IPS-18a (cell line): ENCODE measurements at regions not wholly inside any gene's neighbourhood (a gene's known extent, or its start where the extent isn't known, plus 50 kb on each side); places are given as distances from the start of the nearest gene placed in this dataset.

Experiments used
- H3K27ac ChIP-seq: one replicate; pipeline ENCODE4 v1.5.1; 2013; ENCODE audit warnings: low read length
- H3K27me3 ChIP-seq: one replicate; pipeline ENCODE4 v1.6.1; 2013; ENCODE audit warnings: mild to moderate bottlenecking, low read length; ENCODE audit not compliant: control insufficient read depth, insufficient read depth
- H3K36me3 ChIP-seq: one replicate; pipeline ENCODE4 v1.6.1; 2013; ENCODE audit warnings: low read depth, low read length; ENCODE audit not compliant: control insufficient read depth
- H3K4me1 ChIP-seq: one replicate; pipeline ENCODE4 v1.6.1; 2013; ENCODE audit warnings: low read depth, low read length; ENCODE audit not compliant: control insufficient read depth
- H3K4me3 ChIP-seq: one replicate; pipeline ENCODE4 v1.5.1; 2013; ENCODE audit warnings: low read length
- H3K9ac ChIP-seq: one replicate; pipeline ENCODE4 v1.6.1; 2013; ENCODE audit warnings: mild to moderate bottlenecking, low read length, moderate library complexity
- H3K9me3 ChIP-seq: one replicate; pipeline ENCODE4 v1.6.1; 2013; ENCODE audit warnings: low read depth, low read length; ENCODE audit not compliant: control insufficient read depth

GRCh38 chr5:89601880-89602279 lies 718.9 kb upstream of the MEF2C start:
- Histone ChIP-seq H3K9ac (no peak overlapping the region), H3K27me3 (no peaks in the 10 kb centered on the region), H3K4me3 (no peak overlapping the region), H3K9me3 (no peaks in the 10 kb centered on the region), H3K4me1 (peaks cover 2% of the 10 kb centered on the region), H3K36me3 (no peaks in the 10 kb centered on the region), H3K27ac (no peak overlapping the region)

- H3K4me1 ChIP-seq = peaks cover 5% of the 10 kb centered on the region
- H3K9ac ChIP-seq = no peak overlapping the region
- H3K9me3 ChIP-seq = no peaks in the 10 kb centered on the region
- no peak overlapping the region for H3K4me3 ChIP-seq
- no peaks in the 10 kb centered on the region for H3K36me3 ChIP-seq
- H3K27ac ChIP-seq = no peak overlapping the region
- no peaks in the 10 kb centered on the region for H3K27me3 ChIP-seq
These were observed 714.9 kb upstream of the MEF2C start for GRCh38 chr5:89597878-89598277.

GRCh38 chr5:89596821-89597220 lies 713.8 kb upstream of the MEF2C start:
- Histone ChIP-seq H3K27me3 (no peaks in the 10 kb centered on the region), H3K27ac (no peak overlapping the region), H3K4me3 (no peak overlapping the region), H3K4me1 (peaks cover 5% of the 10 kb centered on the region), H3K9ac (no peak overlapping the region), H3K9me3 (no peaks in the 10 kb centered on the region), H3K36me3 (no peaks in the 10 kb centered on the region)

- H3K4me3 ChIP-seq = no peak overlapping the region
- no peak overlapping the region for H3K27ac ChIP-seq
- no peaks in the 10 kb centered on the region for H3K27me3 ChIP-seq
- no peak overlapping the region for H3K9ac ChIP-seq
- no peaks in the 10 kb centered on the region for H3K36me3 ChIP-seq
- peaks cover 5% of the 10 kb centered on the region for H3K4me1 ChIP-seq
- no peaks in the 10 kb centered on the region for H3K9me3 ChIP-seq
These were observed 712.1 kb upstream of the MEF2C start for GRCh38 chr5:89595056-89595455.

GRCh38 chr5:89584339-89584956 lies 701.5 kb upstream of the MEF2C start:
- Histone ChIP-seq H3K9ac (no peak overlapping the region), H3K4me1 (peaks cover 9% of the 10 kb centered on the region), H3K27me3 (no peaks in the 10 kb centered on the region), H3K36me3 (no peaks in the 10 kb centered on the region), H3K27ac (no peak overlapping the region), H3K4me3 (no peak overlapping the region), H3K9me3 (no peaks in the 10 kb centered on the region)

- no peaks in the 10 kb centered on the region for H3K36me3 ChIP-seq
- H3K27ac ChIP-seq = no peak overlapping the region
- H3K9ac ChIP-seq = no peak overlapping the region
- H3K4me3 ChIP-seq = no peak overlapping the region
- no peaks in the 10 kb centered on the region for H3K9me3 ChIP-seq
- H3K27me3 ChIP-seq = no peaks in the 10 kb centered on the region
- H3K4me1 ChIP-seq = peaks cover 9% of the 10 kb centered on the region
These were observed 700.5 kb upstream of the MEF2C start for GRCh38 chr5:89583534-89583933.

GRCh38 chr5:89582768-89583339 lies 699.9 kb upstream of the MEF2C start:
- H3K9me3 ChIP-seq = no peaks in the 10 kb centered on the region
- no peaks in the 10 kb centered on the region for H3K36me3 ChIP-seq
- no peaks in the 10 kb centered on the region for H3K27me3 ChIP-seq
- no peak overlapping the region for H3K4me3 ChIP-seq
- no peak overlapping the region for H3K9ac ChIP-seq
- H3K27ac ChIP-seq = no peak overlapping the region
- H3K4me1 ChIP-seq = peaks cover 9% of the 10 kb centered on the region

GRCh38 chr5:89580976-89581375 lies 698.0 kb upstream of the MEF2C start:
- H3K9me3 ChIP-seq = no peaks in the 10 kb centered on the region
- no peak overlapping the region for H3K4me3 ChIP-seq
- peaks cover 9% of the 10 kb centered on the region for H3K4me1 ChIP-seq
- H3K9ac ChIP-seq = no peak overlapping the region
- H3K36me3 ChIP-seq = no peaks in the 10 kb centered on the region
- H3K27ac ChIP-seq = no peak overlapping the region
- no peaks in the 10 kb centered on the region for H3K27me3 ChIP-seq

GRCh38 chr5:89575319-89575718 lies 692.3 kb upstream of the MEF2C start:
- H3K27ac ChIP-seq = no peak overlapping the region

GRCh38 chr5:89573345-89573744 lies 690.4 kb upstream of the MEF2C start:
- Histone ChIP-seq H3K9ac (no peak overlapping the region), H3K27ac (no peak overlapping the region), H3K27me3 (no peaks in the 10 kb centered on the region), H3K4me1 (peaks cover 3% of the 10 kb centered on the region), H3K9me3 (no peaks in the 10 kb centered on the region), H3K36me3 (no peaks in the 10 kb centered on the region), H3K4me3 (no peak overlapping the region)

More at GRCh38 chr5:89575319-89575718, 692.3 kb upstream of the MEF2C start:
- no peak overlapping the region for H3K4me3 ChIP-seq
- H3K4me1 ChIP-seq = no peaks in the 10 kb centered on the region
- H3K27me3 ChIP-seq = no peaks in the 10 kb centered on the region
- no peaks in the 10 kb centered on the region for H3K36me3 ChIP-seq
- H3K9me3 ChIP-seq = no peaks in the 10 kb centered on the region
- no peak overlapping the region for H3K9ac ChIP-seq

GRCh38 chr5:89572696-89573095 lies 689.7 kb upstream of the MEF2C start:
- Histone ChIP-seq H3K4me3 (no peak overlapping the region), H3K36me3 (no peaks in the 10 kb centered on the region), H3K9me3 (no peaks in the 10 kb centered on the region), H3K4me1 (peaks cover 3% of the 10 kb centered on the region), H3K9ac (no peak overlapping the region), H3K27ac (no peak overlapping the region), H3K27me3 (no peaks in the 10 kb centered on the region)

GRCh38 chr5:89570557-89570956 lies 687.6 kb upstream of the MEF2C start:
- Histone ChIP-seq H3K9me3 (no peaks in the 10 kb centered on the region), H3K9ac (no peak overlapping the region), H3K36me3 (no peaks in the 10 kb centered on the region), H3K4me3 (no peak overlapping the region), H3K27ac (no peak overlapping the region), H3K27me3 (no peaks in the 10 kb centered on the region), H3K4me1 (peaks cover 3% of the 10 kb centered on the region)
